Activated CD8-positive, alpha-beta T cell treated with anti-CD3 and anti-CD28 coated beads for 36 hours (primary cell): ENCODE measurements at regions not wholly inside any gene's neighbourhood (a gene's known extent, or its start where the extent isn't known, plus 50 kb on each side); places are given as distances from the start of the nearest gene placed in this dataset.

Experiments used
- ATAC-seq: fragments of 200-7000 bp; cut with Tn5 transposase; one replicate; pipeline ENCODE4 v1.10.0; 2021; ENCODE audit warnings: mild to moderate bottlenecking, moderate library complexity
- CTCF ChIA-PET: fragments of 350-600 bp; sonication (Branson Sonifier 250); formaldehyde crosslinking; loops from one replicate; lab custom pipeline; 2021; ENCODE audit warnings: antibody characterized with exemption; lab: Charles Lee
- POLR2A ChIA-PET: fragments of 350-600 bp; sonication (Branson Sonifier 250); formaldehyde crosslinking; loops from one replicate; lab custom pipeline; 2021; ENCODE audit warnings: antibody characterized with exemption; lab: Charles Lee
- DNase-seq: peaks from one replicate; pipeline ENCODE4 v3.0.0-alpha.2; 2020
- H3K27ac Mint-ChIP-seq: one replicate; pipeline ENCODE4 v1.8.0; 2021; ENCODE audit warnings: mild to moderate bottlenecking, mixed read lengths
- H3K27me3 Mint-ChIP-seq: one replicate; pipeline ENCODE4 v1.8.0; 2021; ENCODE audit warnings: mixed read lengths
- H3K36me3 Mint-ChIP-seq: one replicate; pipeline ENCODE4 v1.8.0; 2021; ENCODE audit warnings: low read depth, mixed read lengths
- H3K4me1 Mint-ChIP-seq: one replicate; pipeline ENCODE4 v1.8.0; 2021; ENCODE audit warnings: low read depth, mixed read lengths
- H3K4me3 Mint-ChIP-seq: one replicate; pipeline ENCODE4 v1.8.0; 2021; ENCODE audit warnings: mild to moderate bottlenecking, moderate library complexity, mixed read lengths
- H3K9me3 Mint-ChIP-seq: one replicate; pipeline ENCODE4 v1.8.0; 2021; ENCODE audit warnings: mixed read lengths
- CTCF ChIP-seq: fragments of 200-600 bp; IDR thresholded peaks from one replicate; pipeline ENCODE4 v1.8.0; 2022; ENCODE audit warnings: antibody characterized with exemption, mild to moderate bottlenecking
- intact Hi-C: fragments of 100-400 bp; cut with micrococcal nuclease; formaldehyde crosslinking; loops from one replicate; pipeline ENCODE4 v1.10.0; 2022

GRCh38 chr14:104321802-104322130 lies 183.4 kb downstream of the KIF26A start:
- ATAC-seq (no peak), DNase-seq (no peak)
- Mint-ChIP-seq H3K36me3 (no peaks in the 10 kb centered on the region), H3K27me3 (peaks cover 5% of the 10 kb centered on the region), H3K27ac (no peak overlapping the region), H3K9me3 (no peaks in the 10 kb centered on the region), H3K4me3 (no peak overlapping the region), H3K4me1 (no peaks in the 10 kb centered on the region)
- CTCF ChIA-PET = no interaction called here
- POLR2A ChIA-PET = no interaction called here
- no peak for TF ChIP-seq CTCF
- intact Hi-C loops = no loop called here

- intact Hi-C loops = no loop called here
- Mint-ChIP-seq H3K27ac (no peak overlapping the region), H3K36me3 (no peaks in the 10 kb centered on the region), H3K4me1 (no peaks in the 10 kb centered on the region), H3K9me3 (no peaks in the 10 kb centered on the region), H3K27me3 (peaks cover 5% of the 10 kb centered on the region), H3K4me3 (no peak overlapping the region)
- TF ChIP-seq CTCF = no peak
- no peak for ATAC-seq
- POLR2A ChIA-PET = no interaction called here
- CTCF ChIA-PET = no interaction called here
- no peak for DNase-seq
Observed at GRCh38 chr14:104322531-104323366, 184.4 kb downstream of the KIF26A start.

- POLR2A ChIA-PET = no interaction called here
- no peaks in the 10 kb centered on the region for H3K9me3 Mint-ChIP-seq
Observed at GRCh38 chr14:104323551-104324175, 185.3 kb downstream of the KIF26A start.

GRCh38 chr14:104326848-104327247 lies 188.5 kb downstream of the KIF26A start:
- Mint-ChIP-seq H3K4me1 (no peaks in the 10 kb centered on the region), H3K36me3 (no peaks in the 10 kb centered on the region), H3K27me3 (peaks cover 3% of the 10 kb centered on the region), H3K9me3 (peaks cover 17% of the 10 kb centered on the region), H3K27ac (no peak overlapping the region), H3K4me3 (no peak overlapping the region)
- DNase-seq (no peak), ATAC-seq (no peak)
- CTCF ChIA-PET = no interaction called here
- no peak for TF ChIP-seq CTCF
- POLR2A ChIA-PET = no interaction called here
- intact Hi-C loops = no loop called here

More at GRCh38 chr14:104323551-104324175, 185.3 kb downstream of the KIF26A start:
- DNase-seq (no peak), ATAC-seq (no peak)
- H3K4me3 Mint-ChIP-seq = no peak overlapping the region
- peaks cover 5% of the 10 kb centered on the region for H3K27me3 Mint-ChIP-seq
- H3K27ac Mint-ChIP-seq = no peak overlapping the region
- intact Hi-C loops = no loop called here
- H3K36me3 Mint-ChIP-seq = no peaks in the 10 kb centered on the region
- no peak for TF ChIP-seq CTCF
- H3K4me1 Mint-ChIP-seq = no peaks in the 10 kb centered on the region
- CTCF ChIA-PET = no interaction called here

- ChIA-PET POLR2A (no interaction called here), CTCF (no interaction called here)
Observed at GRCh38 chr14:104328607-104329006, 190.2 kb downstream of the KIF26A start.

More at GRCh38 chr14:104328607-104329006, 190.2 kb downstream of the KIF26A start:
- intact Hi-C loops = no loop called here
- H3K36me3 Mint-ChIP-seq = no peaks in the 10 kb centered on the region
- DNase-seq (no peak), ATAC-seq (no peak)
- H3K27ac Mint-ChIP-seq = no peak overlapping the region
- TF ChIP-seq CTCF = no peak
- no peak overlapping the region for H3K4me3 Mint-ChIP-seq
- H3K9me3 Mint-ChIP-seq = peaks cover 17% of the 10 kb centered on the region
- no peaks in the 10 kb centered on the region for H3K4me1 Mint-ChIP-seq
- H3K27me3 Mint-ChIP-seq = no peaks in the 10 kb centered on the region
